ENCODE measurements at regions not wholly inside any gene's neighbourhood (a gene's known extent, or its start where the extent isn't known, plus 50 kb on each side); places are given as distances from the start of the nearest gene placed in this dataset.

DNA sequence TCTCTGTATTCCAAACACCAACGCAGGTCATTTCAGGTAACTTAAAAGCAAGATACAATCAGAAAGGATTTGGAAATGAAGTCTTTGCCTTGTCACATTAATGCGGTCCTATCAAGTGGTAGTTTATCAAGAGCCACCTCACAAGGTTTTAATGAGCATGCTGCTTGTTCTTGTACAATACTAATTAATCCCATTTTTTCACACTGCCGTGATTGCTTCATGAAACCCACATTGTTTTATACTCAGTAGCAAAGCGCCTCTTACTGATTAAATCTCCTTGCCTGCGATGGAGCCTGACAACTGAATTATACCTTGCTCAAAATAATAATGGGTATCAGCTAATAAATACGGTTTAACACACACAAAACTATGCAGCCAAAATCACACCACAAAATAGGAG, 234.1 kb upstream of the TSHZ2 start:
- TF ChIP-seq, protein P1, sequence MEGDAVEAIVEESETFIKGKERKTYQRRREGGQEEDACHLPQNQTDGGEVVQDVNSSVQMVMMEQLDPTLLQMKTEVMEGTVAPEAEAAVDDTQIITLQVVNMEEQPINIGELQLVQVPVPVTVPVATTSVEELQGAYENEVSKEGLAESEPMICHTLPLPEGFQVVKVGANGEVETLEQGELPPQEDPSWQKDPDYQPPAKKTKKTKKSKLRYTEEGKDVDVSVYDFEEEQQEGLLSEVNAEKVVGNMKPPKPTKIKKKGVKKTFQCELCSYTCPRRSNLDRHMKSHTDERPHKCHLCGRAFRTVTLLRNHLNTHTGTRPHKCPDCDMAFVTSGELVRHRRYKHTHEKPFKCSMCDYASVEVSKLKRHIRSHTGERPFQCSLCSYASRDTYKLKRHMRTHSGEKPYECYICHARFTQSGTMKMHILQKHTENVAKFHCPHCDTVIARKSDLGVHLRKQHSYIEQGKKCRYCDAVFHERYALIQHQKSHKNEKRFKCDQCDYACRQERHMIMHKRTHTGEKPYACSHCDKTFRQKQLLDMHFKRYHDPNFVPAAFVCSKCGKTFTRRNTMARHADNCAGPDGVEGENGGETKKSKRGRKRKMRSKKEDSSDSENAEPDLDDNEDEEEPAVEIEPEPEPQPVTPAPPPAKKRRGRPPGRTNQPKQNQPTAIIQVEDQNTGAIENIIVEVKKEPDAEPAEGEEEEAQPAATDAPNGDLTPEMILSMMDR (IDR thresholded peaks at IDR 0.05; ENCODE audit: borderline replicate concordance, extremely low read depth, low read length, poor library complexity, severe bottlenecking): no peak
- no peak for TF ChIP-seq EZH2 (IDR thresholded peaks at IDR 0.05; ENCODE audit: borderline replicate concordance, low read depth, low read length, severe bottlenecking)
